ENCODE measurements at regions not wholly inside any gene's neighbourhood (a gene's known extent, or its start where the extent isn't known, plus 50 kb on each side); places are given as distances from the start of the nearest gene placed in this dataset.

- no peak overlapping the region for H3K27ac Mint-ChIP-seq
- no peaks in the 10 kb centered on the region for H3K9me3 Mint-ChIP-seq
Measured at GRCh38 chr18:41768467-41768866, 186.6 kb upstream of the PIK3C3 start.

More at GRCh38 chr18:41768467-41768866, 186.6 kb upstream of the PIK3C3 start:
- Histone ChIP-seq H3F3A (replicated peaks; ENCODE audit: low read depth) (no peaks in the 10 kb centered on the region), H3K79me2 (replicated peaks; ENCODE audit: insufficient read depth) (no peaks in the 10 kb centered on the region), H3K27me3 (ENCODE audit: insufficient read depth) (no peaks in the 10 kb centered on the region), H3K4me1 (ENCODE audit: insufficient read depth) (peaks cover 4% of the 10 kb centered on the region; the same call in 1 of the 2 replicates), H4K20me1 (replicated peaks; ENCODE audit: insufficient read depth) (no peaks in the 10 kb centered on the region), H3K4me3 (no peak overlapping the region), H3K27ac (ENCODE audit: low read depth) (no peak overlapping the region), H3K9me2 (ENCODE audit: insufficient read depth) (0 out of 2 replicates have a peak, but pooled peaks cover 3% of the 10 kb centered on the region), H3K4me2 (no peak overlapping the region), H3K36me3 (ENCODE audit: insufficient read depth) (no peaks in the 10 kb centered on the region), H2AFZ (no peak overlapping the region)
- no peak for DNase-seq (ENCODE audit: low spot score)
- Mint-ChIP-seq H3K4me3 (no peak overlapping the region), H3K4me1 (peaks cover 8% of the 10 kb centered on the region), H3K36me3 (ENCODE audit: low read depth) (no peaks in the 10 kb centered on the region), H3K27me3 (ENCODE audit: insufficient read depth, low read depth, poor library complexity) (no peaks in the 10 kb centered on the region)
- ATAC-seq = no peak
- TF ChIP-seq CREB1 (CRISPR knock-in tag; IDR thresholded peaks at IDR 0.05; ENCODE audit: low read depth) (no peak), ETS1 (IDR thresholded peaks at IDR 0.05) (no peak), NANOG (IDR thresholded peaks at IDR 0.05; ENCODE audit: borderline replicate concordance) (no peak), ZNF331 (CRISPR knock-in tag; IDR thresholded peaks at IDR 0.05; ENCODE audit: low read depth) (no peak), POLR2AphosphoS5 (IDR thresholded peaks at IDR 0.05; ENCODE audit: low read depth) (no peak), JUNB (IDR thresholded peaks at IDR 0.05; ENCODE audit: unreplicated experiment) (no peak), ZNF462 (CRISPR knock-in tag; IDR thresholded peaks at IDR 0.05) (no peak), ZNF114 (CRISPR knock-in tag; IDR thresholded peaks at IDR 0.05) (no peak), EZH2phosphoT487 (IDR thresholded peaks at IDR 0.05; ENCODE audit: unreplicated experiment) (no peak), EZH2 (IDR thresholded peaks at IDR 0.05; ENCODE audit: low read depth, unreplicated experiment) (no peak), STAT1 (IDR thresholded peaks at IDR 0.05; ENCODE audit: unreplicated experiment) (no peak), CTCF (conservative IDR thresholded peaks at IDR 0.05; ENCODE audit: low read depth in 2 of 2) (no peak)

Measured in GM23338 (cell line).